ENCODE measurements at regions not wholly inside any gene's neighbourhood (a gene's known extent, or its start where the extent isn't known, plus 50 kb on each side); places are given as distances from the start of the nearest gene placed in this dataset.

DNA sequence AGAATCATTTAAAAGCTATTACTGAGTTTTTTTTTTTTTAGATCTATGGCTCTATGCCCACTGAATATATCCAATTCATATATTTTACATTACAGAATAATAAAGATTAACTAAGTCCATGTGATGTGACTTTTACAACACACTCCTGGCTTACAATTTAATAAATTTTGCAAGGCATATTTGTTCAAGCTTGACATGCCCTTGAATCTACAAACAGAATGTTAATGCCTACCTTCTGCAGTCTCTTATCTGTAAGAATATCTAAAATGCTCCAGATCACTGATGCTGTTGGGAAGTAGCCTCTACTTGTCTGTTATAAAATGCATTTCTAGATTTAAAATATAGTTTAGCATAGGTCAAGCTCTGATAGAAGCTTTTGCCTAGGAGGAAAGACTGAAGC, 100.7 kb upstream of the RASGEF1B start:
- Histone ChIP-seq H3K4me3 (ENCODE audit: low read depth, low read length) (no peak overlapping the region), H3K27ac (ENCODE audit: low read depth, low read length) (no peak overlapping the region), H3K4me1 (ENCODE audit: control insufficient read depth, insufficient read depth, low read length) (no peaks in the 10 kb centered on the region), H3K27me3 (ENCODE audit: control insufficient read depth, insufficient read depth, low read length) (no peaks in the 10 kb centered on the region), H3K36me3 (ENCODE audit: control insufficient read depth, insufficient read depth, low read length) (no peaks in the 10 kb centered on the region), H3K9me3 (ENCODE audit: control insufficient read depth, insufficient read depth, low read length) (no peaks in the 10 kb centered on the region)
- DNase-seq (ENCODE audit: low read depth in 4 of 6, low spot score in 6 of 6), result no peak

DNA sequence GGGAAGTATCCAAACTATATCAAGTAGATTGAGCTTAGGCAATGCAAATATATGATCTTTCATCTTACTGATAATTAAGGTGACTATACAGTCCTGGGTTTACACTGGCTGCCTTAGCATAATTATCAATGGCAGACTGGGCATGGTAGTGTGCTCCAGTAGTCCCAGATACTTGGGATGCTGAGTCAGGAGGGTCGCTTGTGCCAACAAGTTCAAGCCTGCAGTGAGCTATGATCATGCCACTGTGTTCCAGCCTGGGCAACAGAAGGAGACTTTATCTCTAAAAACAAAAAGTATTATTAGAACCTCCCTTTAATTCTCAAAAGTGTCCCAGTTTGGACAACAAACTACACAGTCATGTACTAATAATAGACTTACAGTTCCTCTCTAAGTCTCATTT, 99.4 kb upstream of the RASGEF1B start:
- Histone ChIP-seq H3K4me3 (ENCODE audit: low read depth, low read length) (no peak overlapping the region), H3K9me3 (ENCODE audit: control insufficient read depth, insufficient read depth, low read length) (no peaks in the 10 kb centered on the region), H3K27me3 (ENCODE audit: control insufficient read depth, insufficient read depth, low read length) (no peaks in the 10 kb centered on the region), H3K36me3 (ENCODE audit: control insufficient read depth, insufficient read depth, low read length) (no peaks in the 10 kb centered on the region), H3K27ac (ENCODE audit: low read depth, low read length) (no peak overlapping the region), H3K4me1 (ENCODE audit: control insufficient read depth, insufficient read depth, low read length) (no peaks in the 10 kb centered on the region)
- WGBS (ENCODE audit: insufficient coverage), result no CpG with 5 or more reads among the region's 1 CpG
- DNase-seq (ENCODE audit: low read depth in 4 of 6, low spot score in 6 of 6), result no peak

DNA sequence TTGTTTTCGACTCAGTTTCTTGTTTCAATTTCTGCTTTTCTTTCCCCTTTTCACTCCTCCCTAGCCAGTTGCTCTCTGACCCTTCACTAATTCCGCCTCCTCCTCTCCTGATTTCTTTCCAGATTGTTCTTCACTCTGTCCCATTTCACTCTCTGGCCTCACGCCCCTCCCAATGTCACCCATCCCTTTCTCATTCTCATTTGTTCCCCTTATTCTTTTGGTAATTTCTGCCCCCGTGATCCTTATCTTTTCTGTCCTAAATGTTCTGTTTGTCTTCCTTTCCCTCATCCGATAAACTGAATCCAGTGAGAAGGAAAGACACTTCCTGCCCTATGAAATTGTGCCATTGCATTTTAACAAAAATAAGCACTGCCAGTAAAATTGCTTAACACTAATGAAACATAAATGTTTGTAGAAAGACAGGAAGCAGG, 94.5 kb upstream of the RASGEF1B start:
- Histone ChIP-seq H3K36me3 (ENCODE audit: control insufficient read depth, insufficient read depth, low read length) (no peaks in the 10 kb centered on the region), H3K4me1 (ENCODE audit: control insufficient read depth, insufficient read depth, low read length) (peaks cover 8% of the 10 kb centered on the region), H3K27me3 (ENCODE audit: control insufficient read depth, insufficient read depth, low read length) (no peaks in the 10 kb centered on the region), H3K9me3 (ENCODE audit: control insufficient read depth, insufficient read depth, low read length) (no peaks in the 10 kb centered on the region), H3K4me3 (ENCODE audit: low read depth, low read length) (peak overlapping the region; percentile 16), H3K27ac (ENCODE audit: low read depth, low read length) (peak overlapping the region; percentile 78)
- WGBS (ENCODE audit: insufficient coverage), result 50% methylated on average over 5 of the region's 5 CpGs
- DNase-seq (ENCODE audit: low read depth in 4 of 6, low spot score in 6 of 6), result peak in 2 of 6 donors; percentile 11 to 43

DNA sequence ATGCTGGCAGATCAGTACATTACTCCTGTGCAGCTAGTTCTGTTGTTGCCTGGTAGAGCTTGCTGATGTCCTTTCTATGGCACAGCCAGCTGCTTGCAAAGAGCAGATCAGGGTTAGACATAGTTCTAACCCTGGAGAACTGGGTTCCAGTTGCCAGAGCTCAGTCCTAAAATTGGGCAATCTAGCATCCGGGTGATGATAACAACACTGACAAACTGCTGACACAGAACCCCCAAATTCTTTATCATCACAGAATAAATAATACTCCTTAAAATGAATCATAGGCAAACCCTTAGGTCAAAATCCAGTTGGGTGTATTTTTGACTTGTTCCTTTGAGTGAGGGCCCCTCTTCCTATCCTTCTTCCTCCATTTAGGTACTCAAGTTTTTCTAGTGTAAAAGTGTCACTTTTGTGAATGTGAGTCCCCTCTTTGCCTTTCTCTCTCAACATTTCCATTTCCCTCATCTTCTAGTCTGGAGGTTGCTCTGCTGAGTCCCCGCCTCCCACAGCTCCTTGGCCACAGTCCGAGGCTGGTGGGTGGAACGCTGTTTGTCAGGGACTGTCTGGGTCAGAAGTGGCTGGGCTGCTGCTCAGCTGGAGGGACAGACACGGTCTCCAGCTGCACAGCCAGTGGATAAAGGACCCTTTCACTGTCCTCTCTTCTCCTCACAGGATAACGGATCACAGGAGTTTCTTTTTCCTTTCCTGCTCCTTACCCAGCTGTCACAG, 93.6 kb upstream of the RASGEF1B start:
- H3K4me3 ChIP-seq (ENCODE audit: low read depth, low read length), result peak overlapping the region; percentile 16
- peak overlapping the region; percentile 78 for H3K27ac ChIP-seq (ENCODE audit: low read depth, low read length)

DNA sequence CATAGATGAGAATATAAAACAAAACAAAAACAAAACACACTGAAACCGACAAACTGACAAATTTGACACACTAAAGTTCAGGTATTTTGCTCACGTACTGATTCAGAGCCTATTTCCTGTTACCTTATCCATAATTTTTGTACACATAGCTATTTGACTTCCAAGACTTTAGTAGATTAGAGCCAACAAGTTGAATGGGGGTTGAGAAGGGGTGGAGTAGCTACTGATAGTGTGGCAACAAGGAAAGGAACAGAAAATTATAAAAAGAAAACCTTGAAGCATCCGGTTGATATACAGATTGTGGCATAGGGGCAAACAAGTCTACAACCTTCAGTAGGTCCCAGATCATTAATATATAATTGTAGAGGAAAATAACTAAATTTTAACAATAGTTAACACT, 92.3 kb upstream of the RASGEF1B start:
- no peak for DNase-seq (ENCODE audit: low read depth in 4 of 6, low spot score in 6 of 6)
- Histone ChIP-seq H3K4me3 (ENCODE audit: low read depth, low read length) (no peak overlapping the region), H3K9me3 (ENCODE audit: control insufficient read depth, insufficient read depth, low read length) (no peaks in the 10 kb centered on the region), H3K4me1 (ENCODE audit: control insufficient read depth, insufficient read depth, low read length) (peaks cover 8% of the 10 kb centered on the region), H3K27ac (ENCODE audit: low read depth, low read length) (no peak overlapping the region), H3K27me3 (ENCODE audit: control insufficient read depth, insufficient read depth, low read length) (no peaks in the 10 kb centered on the region), H3K36me3 (ENCODE audit: control insufficient read depth, insufficient read depth, low read length) (no peaks in the 10 kb centered on the region)
- no CpG with 5 or more reads among the region's 3 CpGs for whole genome bisulfite sequencing (ENCODE audit: insufficient coverage)

More for the DNA sequence above, 93.6 kb upstream of the RASGEF1B start:
- 22% methylated on average over 5 of the region's 6 CpGs for WGBS (ENCODE audit: insufficient coverage)
- Histone ChIP-seq H3K36me3 (ENCODE audit: control insufficient read depth, insufficient read depth, low read length) (no peaks in the 10 kb centered on the region), H3K27me3 (ENCODE audit: control insufficient read depth, insufficient read depth, low read length) (no peaks in the 10 kb centered on the region), H3K4me1 (ENCODE audit: control insufficient read depth, insufficient read depth, low read length) (peaks cover 8% of the 10 kb centered on the region), H3K9me3 (ENCODE audit: control insufficient read depth, insufficient read depth, low read length) (no peaks in the 10 kb centered on the region)
- peak; percentile 45 to 91 (median 69) for DNase-seq (ENCODE audit: low read depth in 4 of 6, low spot score in 6 of 6)

DNA sequence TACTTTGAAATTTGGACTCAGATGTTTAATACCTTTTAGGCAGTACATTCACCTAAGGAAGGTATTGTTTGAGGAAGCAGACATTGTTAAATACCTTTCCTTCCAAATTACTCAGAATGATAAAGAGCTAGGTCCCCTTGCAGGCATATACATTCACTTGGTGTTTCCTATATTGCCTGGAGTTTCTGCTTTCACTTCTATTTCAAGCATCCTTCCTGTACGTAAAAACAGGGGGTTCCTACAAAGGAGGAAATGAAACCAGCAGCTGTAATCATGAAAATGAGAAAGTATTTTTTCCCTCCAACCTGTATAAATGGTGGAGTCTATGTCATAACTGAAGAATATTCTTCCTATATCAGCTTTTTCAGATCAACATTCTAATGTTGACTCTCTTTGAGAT, 90.4 kb upstream of the RASGEF1B start:
- no peaks in the 10 kb centered on the region for H3K9me3 ChIP-seq (ENCODE audit: control insufficient read depth, insufficient read depth, low read length)
- peaks cover 8% of the 10 kb centered on the region for H3K4me1 ChIP-seq (ENCODE audit: control insufficient read depth, insufficient read depth, low read length)
- no peak for DNase-seq (ENCODE audit: low read depth in 4 of 6, low spot score in 6 of 6)
- no peaks in the 10 kb centered on the region for H3K27me3 ChIP-seq (ENCODE audit: control insufficient read depth, insufficient read depth, low read length)
- H3K27ac ChIP-seq (ENCODE audit: low read depth, low read length), result no peak overlapping the region
- H3K4me3 ChIP-seq (ENCODE audit: low read depth, low read length), result no peak overlapping the region
- no CpG with 5 or more reads among the region's 1 CpG for WGBS (ENCODE audit: insufficient coverage)
- no peaks in the 10 kb centered on the region for H3K36me3 ChIP-seq (ENCODE audit: control insufficient read depth, insufficient read depth, low read length)

DNA sequence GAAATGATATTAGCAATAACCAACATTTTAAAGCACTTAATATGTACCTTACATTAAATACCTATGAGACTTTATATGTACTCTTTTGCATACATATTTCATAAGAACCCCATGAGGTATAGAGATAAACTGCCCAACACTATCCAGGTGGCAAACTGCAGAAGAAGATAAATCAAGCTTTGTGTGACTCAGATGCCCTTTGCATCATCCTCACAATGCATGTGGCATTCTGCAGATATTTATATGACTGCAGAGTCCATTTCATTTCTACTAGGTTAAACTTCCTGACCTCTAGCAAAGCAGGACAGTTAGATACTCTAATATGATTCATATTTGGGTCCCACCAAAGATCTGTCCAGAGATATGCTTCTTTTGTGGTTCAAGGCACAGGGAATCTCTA, 85.6 kb upstream of the RASGEF1B start:
- Histone ChIP-seq H3K36me3 (ENCODE audit: control insufficient read depth, insufficient read depth, low read length) (no peaks in the 10 kb centered on the region), H3K4me1 (ENCODE audit: control insufficient read depth, insufficient read depth, low read length) (no peaks in the 10 kb centered on the region), H3K9me3 (ENCODE audit: control insufficient read depth, insufficient read depth, low read length) (no peaks in the 10 kb centered on the region), H3K27ac (ENCODE audit: low read depth, low read length) (no peak overlapping the region), H3K27me3 (ENCODE audit: control insufficient read depth, insufficient read depth, low read length) (no peaks in the 10 kb centered on the region), H3K4me3 (ENCODE audit: low read depth, low read length) (no peak overlapping the region)
- DNase-seq (ENCODE audit: low read depth in 4 of 6, low spot score in 6 of 6), result no peak

DNA sequence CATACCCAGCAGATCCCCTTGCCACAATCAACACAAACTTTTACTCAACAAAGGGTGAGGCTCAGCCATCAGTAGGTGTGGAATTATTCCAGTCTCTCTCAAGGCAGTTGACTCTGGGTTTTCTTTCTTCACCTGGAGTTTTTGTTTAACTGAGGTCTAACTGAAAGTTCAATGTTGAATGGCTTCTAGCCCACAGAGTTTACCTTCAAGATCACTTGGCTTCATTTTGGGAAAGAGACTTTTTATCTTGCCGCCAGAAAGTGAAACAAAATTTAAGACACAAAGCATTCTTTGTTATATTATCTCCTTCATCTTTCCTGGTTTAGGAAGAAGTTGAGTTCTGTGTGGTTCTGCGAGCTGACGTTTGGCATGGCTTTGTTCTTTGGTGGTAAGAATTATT, 83.8 kb upstream of the RASGEF1B start:
- Histone ChIP-seq H3K4me1 (ENCODE audit: control insufficient read depth, insufficient read depth, low read length) (no peaks in the 10 kb centered on the region), H3K9me3 (ENCODE audit: control insufficient read depth, insufficient read depth, low read length) (no peaks in the 10 kb centered on the region), H3K36me3 (ENCODE audit: control insufficient read depth, insufficient read depth, low read length) (no peaks in the 10 kb centered on the region), H3K27me3 (ENCODE audit: control insufficient read depth, insufficient read depth, low read length) (no peaks in the 10 kb centered on the region), H3K4me3 (ENCODE audit: low read depth, low read length) (no peak overlapping the region), H3K27ac (ENCODE audit: low read depth, low read length) (no peak overlapping the region)
- no CpG with 5 or more reads among the region's 3 CpGs for WGBS (ENCODE audit: insufficient coverage)
- no peak for DNase-seq (ENCODE audit: low read depth in 4 of 6, low spot score in 6 of 6)

DNA sequence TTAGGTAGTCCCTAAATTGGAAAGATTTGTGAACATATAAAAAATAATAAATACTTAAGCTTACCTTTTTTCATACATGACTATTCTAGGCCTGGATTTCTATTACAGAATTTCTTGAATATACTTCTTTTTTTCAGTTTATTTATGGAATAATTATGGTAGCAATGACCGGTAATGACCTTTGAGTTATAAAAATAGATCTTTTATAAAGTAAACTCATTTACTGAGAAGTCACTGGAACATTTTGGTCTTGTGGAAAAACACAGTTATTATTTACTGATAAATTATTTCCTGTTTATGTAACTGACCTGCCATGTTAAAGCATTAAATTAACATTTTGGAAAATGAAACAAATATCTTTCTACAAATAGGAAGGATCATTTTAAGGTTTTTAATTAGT, 80.4 kb upstream of the RASGEF1B start:
- Histone ChIP-seq H3K9me3 (ENCODE audit: control insufficient read depth, insufficient read depth, low read length) (no peaks in the 10 kb centered on the region), H3K4me3 (ENCODE audit: low read depth, low read length) (no peak overlapping the region), H3K27ac (ENCODE audit: low read depth, low read length) (no peak overlapping the region), H3K4me1 (ENCODE audit: control insufficient read depth, insufficient read depth, low read length) (no peaks in the 10 kb centered on the region), H3K36me3 (ENCODE audit: control insufficient read depth, insufficient read depth, low read length) (no peaks in the 10 kb centered on the region), H3K27me3 (ENCODE audit: control insufficient read depth, insufficient read depth, low read length) (no peaks in the 10 kb centered on the region)
- no CpG with 5 or more reads among the region's 1 CpG for WGBS (ENCODE audit: insufficient coverage)
- DNase-seq (ENCODE audit: low read depth in 4 of 6, low spot score in 6 of 6), result no peak

DNA sequence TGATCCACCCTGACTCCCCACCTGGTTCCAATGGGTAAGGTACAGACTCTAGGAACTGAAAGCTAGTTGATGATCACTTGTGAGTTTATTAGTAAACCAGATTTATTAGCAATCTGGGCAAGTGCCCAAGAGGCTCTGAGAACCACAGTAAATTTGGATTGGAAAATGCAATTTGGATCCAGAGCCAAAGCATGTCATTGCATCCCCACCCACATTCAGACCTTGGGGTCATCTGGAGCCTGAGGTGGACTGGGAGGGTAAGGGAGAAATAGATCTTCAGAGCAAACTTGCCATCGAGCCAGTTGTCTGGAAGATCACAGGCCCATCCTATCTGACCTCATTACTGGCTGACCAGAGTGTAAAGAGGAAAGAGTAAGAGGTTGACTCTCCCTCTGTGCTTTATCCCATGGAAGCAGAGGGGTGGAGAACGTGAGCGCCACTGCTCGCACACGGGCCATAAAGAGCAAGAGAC, 78.7 kb upstream of the RASGEF1B start:
- Histone ChIP-seq H3K27ac (ENCODE audit: low read depth, low read length) (no peak overlapping the region), H3K9me3 (ENCODE audit: control insufficient read depth, insufficient read depth, low read length) (no peaks in the 10 kb centered on the region), H3K4me1 (ENCODE audit: control insufficient read depth, insufficient read depth, low read length) (no peaks in the 10 kb centered on the region), H3K36me3 (ENCODE audit: control insufficient read depth, insufficient read depth, low read length) (no peaks in the 10 kb centered on the region), H3K27me3 (ENCODE audit: control insufficient read depth, insufficient read depth, low read length) (no peaks in the 10 kb centered on the region), H3K4me3 (ENCODE audit: low read depth, low read length) (no peak overlapping the region)
- DNase-seq (ENCODE audit: low read depth in 4 of 6, low spot score in 6 of 6), result peak in 1 of 6 donors; percentile 3
- WGBS (ENCODE audit: insufficient coverage), result 80% methylated on average over 1 of the region's 5 CpGs

Measured in spinal cord (tissue), 9 donors.